ENCODE measurements at regions not wholly inside any gene's neighbourhood (a gene's known extent, or its start where the extent isn't known, plus 50 kb on each side); places are given as distances from the start of the nearest gene placed in this dataset.
A peak's percentile ranks its signal among the peaks of the same experiment; 100 is the strongest.
"Not testable (repeated sequence)": the region's sequence is repeated elsewhere in the genome, so short reads cannot be mapped to it uniquely, and the experiment has no call there.

DNA sequence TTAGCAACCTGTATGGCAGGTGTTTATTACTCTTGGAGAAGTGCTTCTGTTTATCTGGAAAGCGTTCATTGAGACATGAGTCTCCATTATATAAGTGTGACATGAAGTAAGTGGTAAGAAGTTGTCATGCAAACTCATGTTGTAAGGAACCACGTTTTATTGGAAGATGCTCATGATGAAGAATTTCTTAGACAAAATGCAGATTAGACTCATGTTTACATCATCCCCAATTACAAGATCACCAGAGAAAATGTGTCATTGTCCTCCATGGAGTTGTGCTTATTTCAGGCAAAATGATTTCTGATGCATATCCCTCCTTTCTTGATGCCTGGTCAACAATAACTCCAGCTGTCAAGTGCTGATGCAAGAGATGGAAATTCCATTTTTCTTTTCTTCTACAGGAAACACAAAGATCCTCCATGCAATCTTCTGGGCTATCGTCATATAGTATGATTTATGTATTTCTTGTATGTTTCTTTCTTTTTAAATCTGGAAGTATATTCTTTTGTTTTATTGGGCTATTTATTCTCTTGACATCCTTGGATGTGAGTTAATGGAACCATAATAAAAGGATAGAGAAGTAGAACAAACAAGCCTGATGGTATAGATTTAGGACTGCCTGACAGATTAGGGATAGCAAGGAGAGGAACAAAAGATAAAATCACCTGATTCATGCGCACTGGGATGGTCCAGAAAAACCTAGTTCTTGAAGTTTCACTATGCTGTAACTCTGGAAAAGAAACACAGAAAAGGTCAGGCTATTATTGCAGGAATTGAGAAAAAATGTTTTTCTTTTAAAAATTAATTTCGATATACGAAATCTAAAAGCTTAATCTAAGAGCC is 50.7 kb upstream of the DIAPH3 start:
- DNase-seq = no peak
- intact Hi-C loops (cut with DNase I) = no loop called here

DNA sequence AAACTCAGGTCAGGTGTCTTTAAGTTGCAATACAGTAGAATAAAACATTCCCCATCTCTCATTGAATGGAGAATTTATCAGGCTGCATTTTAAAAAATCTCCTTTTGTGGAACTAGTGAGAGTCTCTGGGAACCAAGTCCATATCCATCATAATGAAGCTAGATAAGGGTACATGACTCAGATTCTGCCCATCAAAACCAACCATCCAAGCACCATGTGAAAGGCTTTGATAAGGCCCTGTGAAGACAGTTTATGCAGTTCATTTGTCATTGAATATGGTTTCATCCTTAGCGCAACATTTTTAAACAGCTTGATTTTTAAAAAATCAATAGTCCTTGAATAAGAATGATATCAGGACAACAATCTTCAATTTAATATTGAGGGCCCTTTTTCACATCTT is 56.3 kb upstream of the DIAPH3 start:
- no peak for DNase-seq
- intact Hi-C loops (cut with DNase I) = no loop called here

DNA sequence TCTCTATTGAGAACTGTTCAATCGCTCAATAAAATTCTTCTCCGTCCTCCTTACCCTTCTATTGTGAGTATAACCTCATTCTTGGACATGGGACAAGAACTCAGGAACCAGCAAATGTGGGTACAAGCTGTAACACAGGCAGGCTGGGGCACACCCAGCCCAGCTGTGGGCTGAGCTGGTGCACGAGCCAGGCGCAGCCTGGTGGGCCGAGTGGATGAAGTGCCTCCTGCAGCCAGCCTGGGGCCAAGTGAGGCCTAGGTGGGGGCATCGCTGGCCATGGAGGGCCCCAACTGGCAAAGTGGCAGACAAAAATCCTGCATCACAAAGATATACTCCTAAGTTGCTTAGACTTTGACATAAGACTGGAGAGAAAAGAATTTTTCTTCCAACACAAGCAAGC is 57.9 kb upstream of the DIAPH3 start:
- intact Hi-C loops (cut with DNase I) = no loop called here
- DNase-seq = no peak

DNA sequence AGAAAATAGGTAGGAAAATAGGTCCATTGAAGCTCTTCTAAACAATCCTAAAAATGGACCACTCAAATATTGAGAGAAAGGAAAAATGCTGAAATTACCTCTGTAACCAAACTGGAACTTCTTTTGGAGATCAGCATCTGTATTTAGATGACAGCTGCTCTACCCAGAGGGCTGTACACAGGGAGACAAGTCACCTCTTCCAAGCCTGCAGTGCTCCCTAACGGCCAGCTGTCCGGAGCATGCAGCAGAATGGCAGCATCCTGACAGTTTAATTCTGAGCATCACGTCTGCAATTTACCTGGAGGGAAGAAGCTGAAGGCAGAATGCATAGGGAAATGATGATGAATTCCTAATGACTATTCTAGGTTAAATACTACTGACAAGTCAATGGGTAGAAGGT is 62.8 kb upstream of the DIAPH3 start:
- intact Hi-C loops (cut with DNase I) = no loop called here
- DNase-seq = no peak

DNA sequence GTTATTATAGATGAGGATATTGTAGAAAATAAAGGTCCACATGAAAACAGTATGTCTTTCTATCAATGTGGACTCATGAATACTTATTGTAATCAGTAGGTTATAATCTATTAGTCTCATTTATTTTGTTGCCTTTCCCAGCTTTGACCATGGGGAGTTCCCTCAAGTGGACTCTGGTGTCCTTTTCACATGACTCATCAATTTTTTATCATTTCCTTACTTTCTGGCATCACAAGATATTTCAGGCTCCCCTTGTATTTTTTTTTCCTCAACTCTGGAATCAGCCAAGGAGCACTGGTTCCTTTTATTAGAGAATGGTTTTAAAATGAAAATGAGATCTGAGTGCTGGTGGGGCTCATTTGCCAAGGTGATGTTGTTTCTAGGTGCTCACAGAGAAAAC is 63.4 kb upstream of the DIAPH3 start:
- no peak for DNase-seq
- intact Hi-C loops (cut with DNase I) = no loop called here

DNA sequence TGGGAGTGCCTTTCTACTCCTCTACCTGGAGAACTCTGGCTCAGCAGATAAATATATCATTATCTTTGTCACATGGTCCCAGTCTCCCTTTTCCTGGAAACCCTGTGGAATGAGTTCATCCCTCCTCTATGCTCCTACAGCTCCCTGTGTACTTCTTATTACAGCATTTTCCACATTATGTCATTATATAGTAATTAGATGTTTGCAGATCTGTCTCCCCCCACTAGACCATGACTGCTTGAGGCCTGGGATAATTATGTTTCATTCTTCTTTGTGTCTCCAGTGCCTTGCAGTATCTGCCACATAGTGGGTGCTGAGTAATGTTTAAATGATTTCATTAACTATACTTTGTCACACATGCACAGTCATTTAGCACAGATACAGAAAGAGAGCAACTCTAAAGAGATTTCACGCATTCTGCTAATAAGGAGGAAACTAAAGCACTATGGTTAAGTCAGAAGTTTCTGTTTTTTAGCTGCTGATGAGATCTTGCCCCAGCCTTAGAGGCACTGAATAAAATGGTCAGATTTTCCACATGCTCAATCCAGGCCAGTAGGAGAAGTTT is 66.1 kb upstream of the DIAPH3 start:
- intact Hi-C loops (cut with DNase I) = no loop called here
- no peak for DNase-seq

DNA sequence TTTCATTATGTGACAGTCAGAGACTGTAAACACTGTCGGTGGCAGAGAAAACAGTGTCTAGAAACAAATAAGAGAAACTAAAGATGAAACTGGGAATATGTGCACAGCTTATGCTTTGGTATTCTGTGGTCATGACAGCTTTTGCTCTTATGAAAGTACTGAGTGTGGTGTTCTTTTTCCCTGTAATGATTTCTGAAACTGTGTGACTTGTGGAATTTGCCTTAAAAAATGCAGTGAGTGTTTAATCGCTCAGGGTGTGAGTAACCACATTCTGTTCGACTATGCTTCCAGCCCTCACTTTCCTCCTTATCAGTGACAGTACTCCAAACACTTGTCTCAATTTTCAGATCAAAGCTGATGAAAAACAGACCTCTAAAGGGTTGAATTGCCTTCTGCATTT is 66.9 kb upstream of the DIAPH3 start:
- intact Hi-C loops (cut with DNase I) = no loop called here
- no peak for DNase-seq

DNA sequence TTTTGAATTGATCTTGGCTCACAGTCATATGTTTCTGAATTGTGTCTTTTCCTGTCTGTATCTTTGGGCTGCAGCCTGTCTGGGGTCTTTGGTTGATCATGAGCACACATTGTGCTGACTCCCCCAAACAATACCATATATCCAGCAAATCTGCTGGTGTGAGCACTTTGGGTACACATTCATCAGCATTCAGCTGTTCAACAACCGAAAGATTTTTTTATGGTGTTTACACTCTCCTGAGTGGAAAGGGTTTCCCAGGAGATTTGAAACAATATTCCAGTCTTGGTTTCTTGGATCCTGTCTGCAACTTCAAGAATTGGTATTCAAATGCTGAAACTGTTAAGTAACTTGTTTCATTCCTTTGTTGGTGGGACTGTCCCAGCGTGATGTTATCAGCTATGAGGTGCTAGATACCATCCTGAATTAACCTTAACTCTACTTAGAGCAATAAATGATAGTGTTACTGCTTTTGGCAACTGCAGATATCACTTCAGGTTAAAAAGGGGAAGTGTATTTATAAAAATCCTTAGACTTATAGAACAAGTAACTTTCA is 78.4 kb upstream of the DIAPH3 start:
- intact Hi-C loops (cut with DNase I) = no loop called here
- DNase-seq = no peak

DNA sequence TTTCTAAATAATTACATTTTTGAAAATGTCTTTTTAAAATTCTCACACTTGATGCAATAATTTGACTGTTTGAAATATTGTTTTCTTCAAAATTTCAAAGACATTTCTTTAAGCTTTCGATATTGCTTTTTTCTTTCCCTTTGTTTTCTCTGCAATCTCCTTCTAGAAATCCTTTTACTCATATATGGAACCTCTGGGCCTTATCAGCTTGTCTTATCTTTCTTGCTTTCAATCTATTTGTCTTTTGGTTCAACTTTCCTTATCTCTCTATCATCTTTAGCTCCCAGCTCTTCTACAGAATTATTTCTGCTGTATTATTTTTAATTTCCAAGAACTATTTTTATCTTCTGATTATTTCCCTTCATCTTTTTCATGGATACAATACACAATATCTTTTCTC is 80.7 kb upstream of the DIAPH3 start:
- intact Hi-C loops (cut with DNase I) = no loop called here
- no peak for DNase-seq

DNA sequence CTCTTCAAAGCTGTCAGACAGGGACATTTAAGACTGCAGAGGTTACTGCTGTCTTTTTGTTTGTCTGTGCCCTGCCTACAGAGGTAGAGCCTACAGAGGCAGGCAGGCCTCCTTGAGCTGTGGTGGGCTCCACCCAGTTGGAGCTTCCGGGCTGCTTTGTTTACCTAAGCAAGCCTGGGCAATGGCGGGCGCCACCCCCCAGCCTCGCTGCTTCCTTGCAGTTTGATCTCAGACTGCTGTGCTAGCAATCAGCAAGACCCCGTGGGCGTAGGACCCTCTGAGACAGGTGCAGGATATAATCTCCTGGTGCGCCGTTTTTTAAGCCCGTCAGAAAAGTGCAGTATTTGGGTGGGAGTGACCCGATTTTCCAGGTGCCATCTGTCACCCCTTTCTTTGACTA is 87.7 kb upstream of the DIAPH3 start:
- DNase-seq; intact Hi-C loops (cut with DNase I): not testable (repeated sequence)

DNA sequence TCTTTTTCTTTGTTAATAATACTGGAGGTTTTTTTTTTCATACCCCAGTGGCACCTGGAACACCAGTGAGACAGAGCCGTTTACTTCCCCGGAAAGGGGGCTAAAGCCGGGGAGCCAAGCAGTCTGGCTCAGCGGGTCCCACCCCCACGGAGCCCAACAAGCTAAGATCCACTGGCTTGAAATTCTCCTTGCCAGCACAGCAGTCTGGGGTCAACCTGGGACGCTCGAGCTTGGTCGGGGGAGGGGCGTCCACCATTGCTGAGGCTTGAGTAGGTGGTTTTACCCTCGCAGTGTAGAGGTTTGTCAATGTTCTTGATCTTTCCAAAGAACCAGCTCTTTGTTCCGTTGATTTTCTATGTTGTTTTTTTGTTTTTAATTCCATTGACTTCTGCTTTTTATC is 94.6 kb upstream of the DIAPH3 start:
- no peak for DNase-seq
- intact Hi-C loops (cut with DNase I) = no loop called here

DNA sequence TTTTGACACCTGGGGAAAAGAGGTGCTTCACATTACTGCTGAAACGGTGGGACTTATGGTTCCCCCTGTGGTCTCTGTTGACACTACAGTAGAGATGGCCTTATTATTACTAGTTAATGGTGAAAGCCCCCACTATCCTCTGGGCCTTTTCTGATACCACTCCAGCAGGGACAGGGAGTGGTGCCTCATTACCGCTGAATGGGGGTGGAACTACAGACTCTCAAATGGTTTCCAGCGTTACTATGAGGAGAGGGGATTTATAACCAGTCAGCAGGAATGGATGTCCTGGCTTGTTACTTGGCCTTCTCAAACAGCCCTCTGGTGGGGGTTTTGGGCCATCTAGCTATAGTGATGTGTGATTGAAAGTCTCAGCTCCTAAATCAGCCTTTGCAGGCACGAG is 96.7 kb upstream of the DIAPH3 start:
- DNase-seq = no peak
- intact Hi-C loops (cut with DNase I) = no loop called here

DNA sequence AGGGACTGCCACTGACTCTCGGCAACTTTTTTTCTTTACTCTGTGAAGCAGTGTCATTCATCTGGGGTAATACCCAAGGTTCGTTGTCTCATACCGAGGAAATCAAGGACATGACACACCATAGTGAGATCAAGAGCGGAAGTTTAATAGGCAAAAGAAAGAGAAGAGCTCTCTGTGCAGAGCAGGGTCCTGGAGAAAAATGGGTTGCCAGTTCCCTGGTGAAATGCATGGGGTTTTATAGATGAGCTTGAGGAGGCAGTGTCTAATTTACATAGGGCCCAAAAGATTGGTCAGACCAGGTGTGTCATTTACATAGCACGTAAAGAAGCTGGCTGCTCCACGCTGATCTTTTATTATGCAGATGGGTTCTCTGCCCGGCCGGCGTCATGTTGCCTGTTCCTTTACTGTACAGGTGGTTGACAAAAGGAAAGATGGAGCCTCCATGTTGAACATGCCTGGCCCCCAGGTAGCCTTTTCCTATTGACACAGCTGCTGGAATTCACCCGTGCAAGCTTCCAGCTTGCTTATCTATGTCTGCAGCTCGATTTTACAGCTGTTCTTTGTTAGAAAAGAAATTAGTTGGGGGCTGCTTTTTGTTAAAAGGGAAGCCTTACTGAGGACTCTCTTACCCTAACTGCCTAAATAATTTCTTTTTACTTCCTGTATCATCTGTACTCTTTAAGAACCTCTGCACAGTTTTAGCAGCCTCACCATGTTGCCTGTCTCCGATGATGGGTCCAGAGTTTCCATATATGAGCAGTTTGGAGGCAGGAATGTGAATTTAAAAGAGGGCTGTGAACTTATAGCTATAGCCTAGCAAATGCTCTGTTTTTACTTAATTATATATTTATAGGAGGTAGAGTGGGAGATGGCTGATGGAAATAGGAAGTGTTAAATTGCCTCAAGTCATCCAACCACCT is 98.0 kb upstream of the DIAPH3 start:
- intact Hi-C loops (cut with DNase I) = no loop called here
- DNase-seq = no peak

DNA sequence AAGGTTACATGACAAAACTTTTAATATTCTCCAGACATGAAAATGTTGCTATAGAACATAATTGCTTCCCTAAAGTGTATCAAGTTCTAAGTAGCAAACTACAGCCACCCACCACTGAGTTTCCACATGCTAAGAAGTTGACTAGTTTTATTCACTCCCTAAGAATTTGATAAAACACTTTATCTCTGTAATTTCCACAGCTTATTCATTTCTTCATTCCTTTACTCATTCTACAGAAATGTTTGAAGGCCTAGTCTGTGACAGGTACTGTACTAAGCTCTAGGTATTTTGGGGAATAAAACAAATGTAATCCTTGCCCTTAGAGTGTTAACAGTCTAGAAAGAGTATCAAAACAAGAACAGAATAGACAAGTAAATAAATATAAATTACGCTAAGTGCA is 101.8 kb upstream of the DIAPH3 start:
- DNase-seq = no peak
- intact Hi-C loops (cut with DNase I) = no loop called here

DNA sequence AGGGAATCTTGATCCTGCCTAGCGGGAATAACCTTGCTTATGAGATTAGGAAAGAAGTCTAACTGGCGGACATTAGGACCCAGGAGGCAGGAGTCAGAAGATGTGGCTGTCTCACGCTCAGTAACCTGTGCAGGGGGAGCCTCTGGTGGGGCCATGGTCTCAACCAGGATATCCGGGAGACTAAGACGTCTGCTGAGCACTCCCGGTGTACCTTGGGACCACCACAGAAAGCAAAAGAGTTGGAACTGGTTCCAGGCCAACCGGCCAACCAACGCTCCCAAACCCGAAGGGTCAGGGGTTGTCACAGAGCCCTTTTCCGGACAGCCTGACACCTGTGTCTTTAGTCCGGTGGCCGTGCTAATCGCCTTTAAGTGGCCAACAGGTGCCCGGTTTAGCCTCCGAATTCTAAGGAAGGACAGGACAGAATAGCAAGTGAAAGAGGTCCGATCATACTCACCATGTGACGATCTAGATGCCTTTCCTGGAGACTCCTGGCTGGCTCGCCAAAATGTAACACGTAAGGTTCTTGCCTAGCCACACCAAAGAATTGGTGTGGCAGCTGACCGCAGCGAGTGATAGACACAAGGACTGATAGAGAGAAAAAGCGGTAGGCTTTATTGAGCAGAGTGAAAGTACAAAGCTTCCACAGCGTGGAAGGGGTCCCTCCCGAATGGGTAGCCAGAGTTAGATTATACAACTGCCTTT is 103.9 kb upstream of the DIAPH3 start:
- intact Hi-C loops (cut with DNase I) = no loop called here
- peak in 12 of 42 donors; percentile 7 to 54 (median 19) for DNase-seq

DNA sequence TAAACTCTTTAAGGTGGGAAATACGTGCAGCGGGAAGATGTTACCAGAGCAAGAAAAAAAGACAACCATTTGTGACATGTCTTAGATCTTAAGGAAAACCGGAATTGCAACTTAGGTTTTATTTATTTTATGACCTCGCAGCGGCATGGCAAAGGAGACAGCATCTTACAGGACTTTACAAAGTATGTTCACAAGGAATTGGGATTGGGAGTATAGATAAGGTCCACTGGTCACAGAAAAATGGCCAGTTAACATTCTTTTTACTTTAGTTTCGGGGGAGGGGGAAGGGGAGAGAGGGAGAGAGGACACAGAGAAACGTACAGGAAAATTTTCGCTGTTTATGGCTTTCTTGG is 104.5 kb upstream of the DIAPH3 start:
- intact Hi-C loops (cut with DNase I) = no loop called here
- no peak for DNase-seq

DNA sequence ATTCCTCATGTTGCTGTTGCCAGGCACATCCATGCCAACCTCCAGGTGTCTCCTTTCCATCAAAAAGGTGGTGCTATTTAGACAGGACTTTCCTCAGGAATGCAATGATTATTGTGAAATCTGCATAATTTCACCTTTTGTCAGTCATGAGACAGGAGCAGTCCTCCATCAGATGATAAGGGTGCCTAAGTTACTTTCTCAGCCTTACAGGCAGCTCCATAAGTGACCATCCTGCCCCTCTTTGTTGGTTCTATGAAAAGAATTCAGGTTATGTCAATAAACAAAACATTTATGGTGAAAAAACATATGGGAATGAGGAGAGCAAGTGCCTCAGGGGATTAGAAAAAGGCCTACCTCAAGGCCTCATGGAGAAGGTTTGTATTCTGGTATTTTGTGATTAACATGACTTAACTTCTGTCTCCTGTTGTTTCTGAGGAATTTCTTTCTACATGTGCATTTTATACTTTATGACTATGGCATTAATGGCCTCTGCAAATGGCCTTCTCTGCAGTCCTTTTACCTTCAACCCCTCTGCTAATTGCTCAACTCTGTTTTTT is 110.3 kb upstream of the DIAPH3 start:
- DNase-seq = no peak
- intact Hi-C loops (cut with DNase I) = no loop called here

DNA sequence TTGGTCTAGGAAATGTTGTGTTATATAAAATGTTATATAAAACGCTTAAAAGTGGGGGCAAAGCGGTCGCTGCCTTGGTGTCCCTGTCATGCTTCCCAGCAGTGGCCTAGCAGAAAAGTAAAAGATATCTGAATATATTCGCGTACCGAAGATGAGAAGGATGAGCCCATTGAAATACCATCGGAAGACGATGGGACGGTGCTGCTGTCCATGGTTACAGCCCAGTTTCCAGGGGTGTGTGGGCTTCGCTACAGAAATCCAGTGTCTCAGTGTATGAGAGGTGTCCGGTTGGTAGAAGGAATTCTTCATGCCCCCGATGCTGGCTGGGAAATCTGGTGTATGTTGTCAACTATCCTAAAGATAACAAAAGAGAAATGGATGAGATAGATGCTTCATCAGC is 110.9 kb upstream of the DIAPH3 start:
- intact Hi-C loops (cut with DNase I) = no loop called here
- no peak for DNase-seq

DNA sequence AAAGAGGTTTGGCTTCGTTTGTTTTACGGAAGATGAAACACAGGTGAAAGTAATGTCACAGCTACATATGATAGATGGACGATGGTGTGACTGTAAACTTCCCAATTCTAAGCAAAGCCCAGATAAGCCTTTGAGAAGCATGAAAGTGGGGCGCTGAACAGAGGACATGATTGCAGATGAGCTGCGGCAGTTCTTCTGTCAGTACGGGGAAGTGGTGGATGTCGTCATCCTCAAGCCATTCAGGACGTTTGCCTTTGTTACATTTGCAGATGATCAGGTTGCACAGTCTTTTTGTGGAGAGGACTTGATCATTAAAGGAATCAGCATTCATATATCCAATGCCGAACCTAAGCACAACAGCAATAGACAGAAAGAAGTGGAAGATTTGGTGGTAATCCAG is 111.5 kb upstream of the DIAPH3 start:
- intact Hi-C loops (cut with DNase I) = no loop called here
- no peak for DNase-seq
